H1 (cell line): ENCODE measurements at regions not wholly inside any gene's neighbourhood (a gene's known extent, or its start where the extent isn't known, plus 50 kb on each side); places are given as distances from the start of the nearest gene placed in this dataset.

ENCODE experiments used
- CHD1 ChIP-seq: IDR thresholded peaks from 2 replicates; pipeline ENCODE4 v1.6.1; 2012; ENCODE audit warnings: low read depth, low read length, improper control_type of control experiment
- KDM1A ChIP-seq: fragments of 200-600, 300-600 bp; sonication (generic); IDR thresholded peaks from 2 replicates; pipeline ENCODE4 v1.7.1; 2016; ENCODE audit warnings: mild to moderate bottlenecking, low read length, borderline replicate concordance
- SP1 ChIP-seq: IDR thresholded peaks from 2 replicates; pipeline ENCODE4 v1.6.1; 2011; ENCODE audit warnings: low read depth, low read length
- YY1 ChIP-seq: IDR thresholded peaks from 2 replicates; pipeline ENCODE4 v1.6.1; 2011; ENCODE audit warnings: low read depth, mild to moderate bottlenecking, low read length

DNA sequence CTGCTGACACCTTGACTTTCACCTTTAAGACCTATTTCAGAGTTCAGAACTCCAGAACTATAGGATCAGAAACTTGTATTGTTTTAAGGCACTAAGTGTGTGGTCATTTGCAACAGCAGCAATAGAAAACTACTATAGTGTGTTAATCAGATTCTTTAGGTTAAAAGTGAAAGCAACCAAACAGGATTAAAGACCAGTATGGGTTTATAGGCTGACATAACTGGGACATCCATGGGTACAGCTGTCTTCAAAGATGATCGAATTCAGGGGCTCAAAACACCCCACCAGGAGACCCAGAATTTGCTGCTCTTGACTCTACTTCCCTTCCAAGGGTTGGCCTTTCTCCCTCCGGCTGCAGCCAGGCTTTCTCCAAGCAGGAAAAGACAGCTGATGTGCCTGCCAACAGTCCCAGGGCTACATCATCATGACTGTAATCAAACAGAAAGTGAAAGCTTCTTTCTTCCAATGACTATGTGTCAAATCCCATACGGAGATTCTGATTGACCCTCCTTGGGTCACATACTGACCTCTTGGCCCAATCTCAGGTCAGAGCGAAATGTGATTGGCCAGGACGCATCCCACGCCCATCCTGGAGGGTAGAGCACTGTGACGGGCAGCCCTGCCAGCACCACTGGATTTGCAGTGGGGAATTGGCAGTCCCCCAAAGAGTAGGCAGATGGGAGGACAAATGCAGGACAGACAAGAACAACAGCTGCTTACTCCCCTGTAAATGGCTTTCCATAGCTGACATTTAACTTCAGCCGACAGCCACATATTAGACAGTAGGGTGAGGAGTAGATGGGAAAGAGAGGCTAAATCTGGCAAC, 51.4 kb upstream of the RNF7 start (continued):
- TF ChIP-seq SP1 (no peak), CHD1 (no peak), YY1 (no peak), KDM1A (no peak)
